Osteoblast (primary cell): ENCODE measurements at regions not wholly inside any gene's neighbourhood (a gene's known extent, or its start where the extent isn't known, plus 50 kb on each side); places are given as distances from the start of the nearest gene placed in this dataset.

Source experiments
- DNase-seq: peaks from one replicate; pipeline ENCODE4 v3.0.0; 2011; ENCODE audit warnings: low spot score, mixed read lengths; ENCODE audit not compliant: insufficient read length; ENCODE audit errors: missing footprints
- H2AFZ ChIP-seq: 2 replicates; pipeline ENCODE4 v1.6.0; 2011; ENCODE audit warnings: mild to moderate bottlenecking, low read length
- H3K27ac ChIP-seq: 2 replicates; pipeline ENCODE4 v1.5.1; 2011; ENCODE audit warnings: mild to moderate bottlenecking, low read depth, low read length, moderate library complexity
- H3K27me3 ChIP-seq: 2 replicates; pipeline ENCODE4 v1.6.0; 2012; ENCODE audit warnings: mild to moderate bottlenecking, control low read depth, inconsistent platforms, low read length, moderate library complexity; ENCODE audit not compliant: insufficient read depth
- H3K36me3 ChIP-seq: 2 replicates; pipeline ENCODE4 v1.5.1; 2011; ENCODE audit warnings: mild to moderate bottlenecking, low read length, control low read depth, moderate library complexity; ENCODE audit not compliant: insufficient read depth
- H3K4me1 ChIP-seq: 2 replicates; pipeline ENCODE4 v1.5.1; 2011; ENCODE audit warnings: mild to moderate bottlenecking, low read length, control low read depth, moderate library complexity; ENCODE audit not compliant: insufficient read depth
- H3K4me2 ChIP-seq: 2 replicates; pipeline ENCODE4 v1.6.0; 2011; ENCODE audit warnings: mild to moderate bottlenecking, low read length; ENCODE audit not compliant: insufficient read depth
- H3K4me3 ChIP-seq: fragments of 200-600 bp; sonication (generic); 3 replicates; pipeline ENCODE4 v1.5.1; 2012; ENCODE audit warnings: mild to moderate bottlenecking, low read length, inconsistent platforms; ENCODE audit not compliant: insufficient read depth
- H3K79me2 ChIP-seq: 2 replicates; pipeline ENCODE4 v1.6.0; 2012; ENCODE audit warnings: mild to moderate bottlenecking, low read length, control low read depth, inconsistent platforms; ENCODE audit not compliant: insufficient read depth
- H3K9me3 ChIP-seq: 2 replicates; pipeline ENCODE4 v1.5.1; 2011; ENCODE audit warnings: low read depth, low read length, control low read depth
- H4K20me1 ChIP-seq: 2 replicates; pipeline ENCODE4 v1.6.0; 2012; ENCODE audit warnings: mild to moderate bottlenecking, low read length, control low read depth; ENCODE audit not compliant: insufficient read depth
- TF ChIP-seq, protein P1 (sequence below): IDR thresholded peaks from 2 replicates; pipeline ENCODE4 v1.5.1; 2011; ENCODE audit warnings: mild to moderate bottlenecking, low read depth, low read length, moderate library complexity; ENCODE audit errors: extremely low read depth

DNA sequence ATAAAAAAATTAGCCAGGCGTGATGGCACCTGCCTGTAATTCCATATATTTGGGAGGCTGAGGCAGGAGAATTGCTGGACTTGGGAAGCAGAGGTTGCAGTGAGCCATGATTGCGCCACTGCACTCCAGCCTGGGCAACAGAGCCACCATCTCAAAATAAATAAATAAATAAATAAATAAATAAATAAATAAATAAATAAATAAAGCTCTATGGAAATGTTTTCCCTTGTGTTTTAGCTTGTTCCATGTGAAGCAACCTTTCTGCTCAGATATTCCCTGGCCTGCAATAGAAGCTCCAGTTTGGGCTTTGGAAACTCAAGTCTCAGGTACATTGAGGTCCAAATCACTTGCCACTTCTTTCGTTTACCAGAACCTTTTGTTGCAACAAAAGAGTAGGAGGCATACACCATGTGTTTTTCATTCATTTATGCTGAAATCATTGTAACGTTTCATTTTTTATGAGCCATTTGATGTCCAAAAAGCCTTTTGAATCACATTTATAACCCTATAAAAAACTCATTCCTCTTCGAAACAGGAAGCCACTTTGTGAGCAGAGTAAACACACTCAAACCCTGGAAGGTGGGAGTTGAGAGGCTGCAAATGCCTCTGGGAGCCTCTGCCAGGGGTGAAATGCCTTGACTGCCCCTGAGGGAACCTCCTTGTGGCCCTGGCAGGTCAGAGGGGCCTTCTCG is 376.6 kb upstream of the TBX3 start:
- no peaks in the 10 kb centered on the region for H3K9me3 ChIP-seq
- no peaks in the 10 kb centered on the region for H3K4me1 ChIP-seq
- TF ChIP-seq, protein P1, sequence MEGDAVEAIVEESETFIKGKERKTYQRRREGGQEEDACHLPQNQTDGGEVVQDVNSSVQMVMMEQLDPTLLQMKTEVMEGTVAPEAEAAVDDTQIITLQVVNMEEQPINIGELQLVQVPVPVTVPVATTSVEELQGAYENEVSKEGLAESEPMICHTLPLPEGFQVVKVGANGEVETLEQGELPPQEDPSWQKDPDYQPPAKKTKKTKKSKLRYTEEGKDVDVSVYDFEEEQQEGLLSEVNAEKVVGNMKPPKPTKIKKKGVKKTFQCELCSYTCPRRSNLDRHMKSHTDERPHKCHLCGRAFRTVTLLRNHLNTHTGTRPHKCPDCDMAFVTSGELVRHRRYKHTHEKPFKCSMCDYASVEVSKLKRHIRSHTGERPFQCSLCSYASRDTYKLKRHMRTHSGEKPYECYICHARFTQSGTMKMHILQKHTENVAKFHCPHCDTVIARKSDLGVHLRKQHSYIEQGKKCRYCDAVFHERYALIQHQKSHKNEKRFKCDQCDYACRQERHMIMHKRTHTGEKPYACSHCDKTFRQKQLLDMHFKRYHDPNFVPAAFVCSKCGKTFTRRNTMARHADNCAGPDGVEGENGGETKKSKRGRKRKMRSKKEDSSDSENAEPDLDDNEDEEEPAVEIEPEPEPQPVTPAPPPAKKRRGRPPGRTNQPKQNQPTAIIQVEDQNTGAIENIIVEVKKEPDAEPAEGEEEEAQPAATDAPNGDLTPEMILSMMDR: no peak
- no peak overlapping the region for H3K4me2 ChIP-seq
- H3K27me3 ChIP-seq: no peaks in the 10 kb centered on the region
- DNase-seq: no peak
- H3K4me3 ChIP-seq: no peak overlapping the region
- H3K27ac ChIP-seq: no peak overlapping the region
- no peaks in the 10 kb centered on the region for H3K36me3 ChIP-seq
- peak overlapping the region; percentile 7 for H2AFZ ChIP-seq
- H4K20me1 ChIP-seq: no peaks in the 10 kb centered on the region
- no peaks in the 10 kb centered on the region for H3K79me2 ChIP-seq

GRCh38 chr12:115057445-115057844 is 373.5 kb upstream of the TBX3 start:
- no peak for DNase-seq
- no peaks in the 10 kb centered on the region for H3K27me3 ChIP-seq
- no peak overlapping the region for H3K4me3 ChIP-seq
- no peaks in the 10 kb centered on the region for H4K20me1 ChIP-seq
- no peak overlapping the region for H3K4me2 ChIP-seq
- no peaks in the 10 kb centered on the region for H3K4me1 ChIP-seq
- no peaks in the 10 kb centered on the region for H3K36me3 ChIP-seq
- no peaks in the 10 kb centered on the region for H3K9me3 ChIP-seq
- H3K27ac ChIP-seq: no peak overlapping the region
- no peak overlapping the region for H2AFZ ChIP-seq
- H3K79me2 ChIP-seq: no peaks in the 10 kb centered on the region
- TF ChIP-seq, protein P1: no peak

DNA sequence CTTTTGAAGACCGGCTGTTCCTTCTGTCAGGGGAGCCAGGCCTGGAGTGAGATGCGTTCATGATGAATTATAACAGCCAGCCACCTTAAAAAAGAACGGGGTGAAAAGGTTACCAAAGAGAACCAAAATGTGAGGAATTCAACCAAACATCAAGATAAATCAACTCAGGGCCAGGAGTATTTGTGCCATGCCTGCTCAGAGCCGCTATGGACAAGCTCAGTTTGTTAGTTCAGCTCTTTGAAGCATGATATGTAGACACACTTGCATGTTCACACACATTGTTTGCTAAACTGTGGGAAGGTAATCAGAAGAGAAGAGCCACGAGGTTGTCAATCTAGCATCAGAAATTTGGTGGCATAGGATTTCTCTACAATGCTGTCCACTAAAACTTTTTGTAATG is 367.4 kb upstream of the TBX3 start:
- H3K36me3 ChIP-seq: no peaks in the 10 kb centered on the region
- no peak overlapping the region for H3K4me3 ChIP-seq
- H3K27me3 ChIP-seq: no peaks in the 10 kb centered on the region
- no peak for DNase-seq
- no peak overlapping the region for H3K27ac ChIP-seq
- no peak overlapping the region for H2AFZ ChIP-seq
- no peak overlapping the region for H3K4me2 ChIP-seq
- no peaks in the 10 kb centered on the region for H3K79me2 ChIP-seq
- TF ChIP-seq, protein P1: no peak
- H3K4me1 ChIP-seq: no peaks in the 10 kb centered on the region
- no peaks in the 10 kb centered on the region for H4K20me1 ChIP-seq
- no peaks in the 10 kb centered on the region for H3K9me3 ChIP-seq

DNA sequence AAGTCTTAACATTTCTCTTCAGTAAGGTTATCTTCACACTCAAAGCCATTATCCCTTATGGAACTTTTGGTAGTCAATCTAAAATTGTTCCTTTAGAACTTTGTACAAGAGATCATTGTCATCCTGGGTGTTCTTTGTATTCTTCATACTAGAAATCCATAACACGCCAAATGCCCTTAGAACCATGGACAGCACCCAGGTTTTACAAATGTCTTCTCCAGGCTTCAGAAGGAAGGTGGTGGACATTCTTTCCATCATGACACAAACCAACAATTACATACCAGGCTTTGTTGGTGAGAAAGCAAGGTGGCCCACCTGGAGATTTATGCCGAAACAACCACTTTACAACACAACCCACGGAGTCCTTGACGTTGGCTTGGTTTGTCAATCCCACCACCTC is 365.6 kb upstream of the TBX3 start:
- H3K27me3 ChIP-seq: no peaks in the 10 kb centered on the region
- no peaks in the 10 kb centered on the region for H4K20me1 ChIP-seq
- no peak overlapping the region for H3K27ac ChIP-seq
- TF ChIP-seq, protein P1: no peak
- no peak overlapping the region for H2AFZ ChIP-seq
- no peak overlapping the region for H3K4me3 ChIP-seq
- no peaks in the 10 kb centered on the region for H3K4me1 ChIP-seq
- H3K36me3 ChIP-seq: no peaks in the 10 kb centered on the region
- DNase-seq: no peak
- H3K4me2 ChIP-seq: no peak overlapping the region
- no peaks in the 10 kb centered on the region for H3K9me3 ChIP-seq
- H3K79me2 ChIP-seq: no peaks in the 10 kb centered on the region
